Amniotic stem cell (primary cell): ENCODE measurements at regions not wholly inside any gene's neighbourhood (a gene's known extent, or its start where the extent isn't known, plus 50 kb on each side); places are given as distances from the start of the nearest gene placed in this dataset.

Experiments
- DNase-seq: peaks from one replicate; lab custom pipeline; 2025; lab: John Stamatoyannopoulos, UW

DNA sequence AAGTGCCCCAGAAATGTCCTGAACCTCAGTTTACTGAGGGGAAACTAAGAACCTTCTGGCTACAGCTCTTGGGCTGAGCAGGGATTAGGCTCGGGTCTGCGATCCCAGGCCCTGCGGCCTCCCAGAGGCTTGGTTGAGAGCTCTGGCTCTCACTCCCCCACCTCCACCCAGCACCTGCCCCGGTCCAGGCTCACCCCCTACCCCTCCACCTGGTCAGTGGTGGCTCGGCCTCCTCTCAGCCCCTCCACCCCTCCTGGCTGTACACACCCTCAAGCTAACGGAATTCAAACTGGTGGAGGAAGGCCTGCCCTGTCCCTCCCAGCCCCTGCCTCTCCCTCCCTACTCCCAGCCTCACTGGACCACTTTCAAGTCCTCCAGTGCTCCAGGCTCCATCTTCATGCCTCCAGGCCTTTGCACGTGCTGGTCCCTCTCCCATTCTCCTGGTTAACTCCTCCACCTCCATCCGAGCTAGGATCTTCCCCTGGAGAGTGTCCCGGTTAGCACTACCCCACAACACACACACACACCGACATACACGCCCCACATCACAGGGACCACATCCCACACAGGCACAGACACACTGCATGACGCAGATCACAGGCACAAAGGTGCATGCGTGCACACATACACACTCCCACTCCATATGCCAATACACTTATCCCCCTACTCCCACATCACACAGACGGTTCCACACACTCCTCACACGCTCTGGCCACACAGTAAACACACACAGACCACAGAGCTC is 130.9 kb downstream of the C9orf50 start:
- no peak for DNase-seq

DNA sequence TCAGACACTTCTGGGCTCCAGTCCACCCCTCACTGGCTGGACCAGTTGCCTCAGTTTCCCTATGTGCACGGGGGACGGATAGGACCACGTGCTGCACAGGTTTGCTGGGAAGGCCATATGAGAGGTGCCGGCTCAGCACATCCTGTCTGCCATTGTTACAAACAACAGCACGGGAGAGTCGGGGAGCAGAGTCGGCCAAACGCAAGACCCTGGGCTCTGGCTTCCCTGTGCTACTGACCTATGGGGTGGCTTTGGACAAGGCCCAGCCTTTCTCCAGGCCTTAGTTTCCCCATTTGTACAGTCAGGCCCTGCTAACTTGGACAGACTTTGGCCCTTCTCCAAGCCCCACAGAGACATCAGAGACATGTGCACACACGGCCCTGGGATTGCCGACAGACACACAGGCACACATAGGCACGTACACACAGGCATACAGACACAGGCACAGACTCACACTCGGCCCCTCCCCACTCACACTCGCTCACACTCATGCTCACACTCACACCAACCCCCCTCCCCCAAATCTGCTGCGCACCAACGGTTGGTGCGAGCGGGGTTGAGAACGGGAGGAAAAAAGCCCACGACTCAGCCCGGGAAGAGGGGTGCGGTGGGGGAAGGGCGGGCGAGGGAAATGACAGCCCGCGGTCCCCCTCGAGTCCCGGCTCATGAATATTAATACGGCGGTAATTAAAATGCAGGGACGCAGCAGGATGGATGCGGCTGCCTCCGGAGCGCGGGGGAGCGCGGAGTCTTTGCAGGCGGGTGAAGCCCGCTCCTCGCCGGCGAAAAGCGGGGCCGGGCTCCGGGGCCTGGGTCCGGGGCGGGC is 133.0 kb downstream of the C9orf50 start:
- no peak for DNase-seq

DNA sequence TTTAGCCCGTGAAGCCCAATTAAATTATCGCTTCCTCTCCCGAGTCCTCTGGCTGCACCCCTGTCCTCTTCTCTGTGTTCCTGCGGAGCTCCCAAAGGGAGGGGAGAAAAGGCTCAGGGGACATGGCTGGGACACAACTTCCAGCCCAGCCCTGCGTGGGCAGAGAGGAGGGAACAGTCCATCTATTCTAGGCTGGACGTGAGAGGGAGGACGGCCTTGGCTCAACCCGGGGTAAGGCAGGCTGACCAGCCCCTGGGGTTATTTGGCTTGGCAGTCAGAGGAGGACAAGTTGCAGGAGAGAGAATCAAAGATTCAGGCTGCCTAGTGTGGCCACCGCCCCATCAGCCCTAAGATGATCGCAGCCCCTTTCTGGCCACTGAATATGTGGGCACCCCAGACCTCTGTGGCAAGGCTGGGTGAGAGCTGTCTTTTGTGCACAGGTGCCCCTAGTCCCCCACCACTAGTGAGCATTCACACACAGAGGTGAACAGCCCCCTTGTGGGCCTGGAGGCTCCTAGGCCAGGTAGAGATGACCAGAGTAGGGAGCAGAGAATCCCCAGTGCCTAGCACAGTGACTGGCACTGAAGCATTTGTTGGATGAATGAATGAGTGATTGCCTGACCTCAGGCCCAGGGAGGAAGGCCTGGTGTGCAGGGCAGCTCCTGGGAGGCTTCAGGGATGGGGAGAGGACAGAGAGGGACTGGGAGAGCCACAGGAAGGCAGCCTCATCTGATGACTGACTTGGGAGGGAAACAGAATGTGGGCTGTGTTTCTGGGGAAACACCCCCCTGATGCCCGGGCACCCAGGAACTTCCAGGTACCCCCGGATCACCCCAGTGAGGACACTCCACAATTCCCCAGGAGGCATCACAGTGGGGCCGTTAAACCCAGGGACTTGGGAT is 133.9 kb downstream of the C9orf50 start:
- DNase-seq = no peak

DNA sequence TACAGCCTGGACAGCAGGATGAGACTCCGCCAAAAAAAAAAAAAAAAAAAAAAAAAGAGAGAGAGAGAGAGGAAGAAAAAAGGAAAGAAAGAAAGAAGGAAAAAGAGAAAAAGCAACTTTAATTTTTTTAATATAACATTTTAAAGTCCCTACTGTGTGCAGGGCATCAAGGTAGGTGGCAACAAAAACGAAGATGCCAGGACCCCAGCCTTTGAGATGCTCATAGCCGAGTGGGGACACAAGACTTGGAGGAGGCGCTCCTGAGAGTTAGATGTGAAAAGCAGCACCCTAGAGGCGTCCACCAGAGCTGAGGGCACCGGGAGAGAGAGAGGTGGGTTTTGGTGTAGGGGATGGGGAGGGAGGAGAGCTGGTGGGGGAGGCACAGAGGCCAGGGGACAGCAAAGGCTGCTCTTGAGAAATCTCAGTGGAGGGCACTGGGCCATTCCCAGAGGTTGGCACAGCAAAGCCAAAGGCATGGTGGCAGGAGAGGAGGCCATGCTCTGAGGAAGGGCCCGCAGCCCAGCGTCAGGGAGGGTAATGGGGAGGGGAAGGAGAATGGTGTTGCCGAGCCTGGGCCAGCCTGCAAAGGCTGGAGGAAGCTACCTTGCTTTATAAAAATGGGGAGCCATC is 135.6 kb downstream of the C9orf50 start:
- no peak for DNase-seq

DNA sequence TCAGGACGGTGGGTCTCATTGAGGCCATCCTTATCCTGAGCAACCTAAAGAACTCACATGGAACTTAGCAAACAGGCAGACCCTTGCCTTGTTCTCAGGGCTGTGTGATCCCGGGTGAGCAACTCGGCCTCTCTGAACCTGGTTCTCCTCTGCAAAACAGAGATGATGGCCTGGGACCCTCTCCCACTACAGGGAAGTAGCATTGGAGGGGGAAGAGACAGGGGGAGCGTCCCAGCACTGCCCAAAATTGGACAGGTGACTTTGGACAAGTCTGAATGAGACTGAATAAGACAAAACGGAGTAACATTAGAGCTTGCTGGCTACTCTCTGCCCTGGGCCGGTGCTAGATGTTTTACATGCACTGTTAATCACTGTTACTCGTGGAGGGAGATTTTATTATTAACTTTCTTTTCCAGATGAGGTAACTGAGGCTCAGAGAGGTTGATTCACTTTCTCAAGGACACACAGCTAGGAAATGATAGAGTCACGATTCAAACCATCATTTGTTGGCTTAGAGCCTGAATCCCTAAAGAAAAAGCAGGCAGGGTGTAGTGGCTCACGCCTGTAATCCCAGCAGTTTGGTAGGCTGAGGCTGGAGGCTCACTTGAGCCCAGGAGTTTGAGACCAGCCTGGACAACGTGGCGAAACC is 136.4 kb downstream of the C9orf50 start:
- no peak for DNase-seq

DNA sequence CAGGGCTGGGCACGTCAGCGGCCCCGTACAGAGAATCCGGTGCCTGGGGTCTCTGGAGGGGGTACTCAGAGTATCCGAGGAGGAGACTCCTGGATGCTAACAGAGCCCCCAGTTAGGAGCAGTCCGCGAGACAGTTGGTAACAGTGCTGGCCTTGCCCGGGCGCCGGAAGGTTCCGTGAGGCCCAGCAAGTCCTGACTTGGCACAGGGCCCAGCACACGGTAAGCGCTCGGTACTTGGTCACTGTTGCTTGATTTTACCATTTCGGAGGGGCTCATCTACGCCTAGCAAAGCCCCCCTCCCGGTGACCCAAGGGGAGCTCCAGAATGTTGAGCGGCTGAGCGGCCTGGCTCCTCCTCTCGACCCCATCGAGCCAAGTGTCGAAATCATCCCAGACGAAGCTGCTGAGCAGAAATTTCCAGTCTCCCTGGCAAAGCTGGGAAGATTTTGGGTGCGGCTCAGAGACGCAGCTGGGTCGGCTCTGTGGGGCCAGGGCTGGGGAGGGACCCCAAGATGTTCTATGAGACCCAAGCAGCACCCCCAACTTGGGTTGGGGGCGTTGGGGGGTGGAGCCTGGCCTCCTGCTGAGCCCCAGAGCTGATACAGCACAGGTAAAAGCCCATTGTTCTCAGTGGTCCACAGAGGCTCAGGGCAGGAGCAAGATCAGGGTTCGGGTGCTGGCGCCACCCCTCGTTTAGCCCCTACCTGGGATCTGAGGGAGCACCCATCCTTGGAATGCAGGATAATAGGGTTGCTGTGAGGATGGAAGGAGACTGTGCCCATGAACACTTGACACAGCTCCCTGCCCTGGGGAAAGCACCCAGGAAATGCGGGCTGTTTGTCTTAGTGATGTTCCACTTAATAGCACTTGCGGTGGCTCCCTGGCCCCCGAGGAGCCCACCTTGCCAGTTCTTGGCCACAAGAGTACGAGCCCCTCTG is 137.2 kb downstream of the C9orf50 start:
- DNase-seq = peak; percentile 95

DNA sequence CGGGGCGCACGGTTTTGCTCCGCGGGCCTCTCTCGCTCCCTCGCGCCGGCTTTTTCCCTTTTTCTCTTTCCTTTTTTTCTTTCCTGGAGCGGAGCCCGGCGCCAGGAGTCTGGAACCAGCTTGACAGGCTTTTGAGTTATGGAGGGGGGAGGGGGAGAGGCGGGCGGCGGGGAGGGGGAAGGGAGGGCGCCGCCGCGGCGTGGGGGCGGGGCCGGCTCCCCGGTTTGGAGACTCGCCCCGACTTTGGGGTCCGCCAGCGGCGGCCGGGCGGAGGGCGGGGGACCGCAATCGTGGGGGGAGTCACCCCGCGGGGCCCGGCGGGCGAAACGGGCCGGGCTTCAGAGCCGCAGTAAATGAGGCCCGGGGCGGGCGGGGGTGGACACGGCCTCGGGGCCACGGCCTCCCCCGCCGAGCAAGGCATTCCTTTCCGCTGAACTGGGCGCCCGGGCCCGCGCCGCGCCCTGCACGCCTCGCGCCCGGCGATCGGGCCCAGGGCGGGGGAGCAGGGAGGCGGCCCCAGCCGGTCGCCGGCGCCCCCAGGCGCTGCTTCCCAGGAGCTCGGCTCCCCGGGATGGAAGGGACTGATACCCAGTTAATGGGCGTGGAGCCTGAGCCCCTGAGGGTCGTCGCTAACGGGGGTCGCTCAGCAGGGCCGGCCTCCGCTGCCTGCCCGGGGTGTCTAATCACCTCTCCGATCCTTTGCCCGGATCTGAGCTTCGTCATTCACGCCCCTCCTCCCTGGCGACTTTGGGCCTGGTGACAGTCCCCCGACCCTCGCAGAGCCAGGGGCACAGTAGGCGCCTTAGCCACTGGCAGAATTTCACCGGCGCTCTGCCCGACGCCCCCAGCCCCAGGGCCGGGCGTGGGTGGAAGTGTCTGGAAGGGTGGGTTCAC is 138.1 kb downstream of the C9orf50 start:
- peak; percentile 80 for DNase-seq

DNA sequence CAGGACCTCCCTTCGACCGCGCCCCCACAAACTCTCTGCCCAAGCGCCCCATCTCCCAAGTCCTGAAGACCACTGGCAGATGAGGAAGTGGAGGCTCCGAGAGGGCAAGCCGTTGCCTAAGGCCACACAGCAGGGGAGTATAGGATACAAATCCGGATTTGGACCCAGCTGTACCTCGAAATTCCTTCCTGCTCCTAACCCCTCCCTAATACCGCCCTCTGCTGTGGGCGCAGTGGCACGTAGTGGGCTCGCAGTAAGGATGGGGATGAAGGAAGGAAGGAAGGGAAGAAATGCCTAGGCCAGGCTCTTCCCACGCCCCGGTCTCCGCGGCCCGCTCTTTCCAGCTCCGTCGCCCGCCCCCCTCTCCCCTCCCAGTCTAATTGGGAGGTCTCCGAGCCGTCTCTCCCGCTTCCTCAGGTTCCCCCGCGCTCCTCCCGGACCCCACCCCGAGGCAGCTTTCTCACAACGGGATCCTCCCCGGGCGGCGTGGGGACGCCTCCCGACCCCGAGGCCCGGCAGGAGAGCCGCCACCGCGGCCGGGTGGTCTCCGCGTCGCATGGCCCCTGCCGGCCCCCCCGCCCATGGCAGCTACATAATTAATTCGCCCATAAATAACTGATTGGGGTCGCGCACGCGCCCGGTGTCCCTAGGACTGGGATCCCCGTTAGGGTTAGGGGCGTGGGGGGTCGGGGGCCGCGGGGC is 138.9 kb downstream of the C9orf50 start:
- no peak for DNase-seq

DNA sequence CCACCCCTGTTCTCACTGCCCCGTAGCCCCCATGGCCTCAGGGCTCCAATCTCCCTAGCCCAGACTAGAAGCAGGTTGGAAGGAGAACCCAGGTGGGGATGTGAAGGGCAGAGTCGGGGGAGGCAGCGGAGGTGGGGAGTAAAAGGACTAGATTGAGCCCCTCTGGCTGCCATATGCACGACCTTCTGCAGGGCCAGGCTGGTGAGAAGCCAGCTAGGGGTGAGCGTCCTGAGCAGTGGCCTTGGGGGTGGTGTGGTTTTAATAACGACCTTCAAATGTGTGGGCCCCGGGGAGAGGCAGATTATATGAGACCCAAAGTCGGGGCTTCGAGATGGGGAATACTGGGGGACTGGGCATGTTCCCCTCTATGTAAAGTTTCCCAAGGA is 139.5 kb downstream of the C9orf50 start:
- no peak for DNase-seq

DNA sequence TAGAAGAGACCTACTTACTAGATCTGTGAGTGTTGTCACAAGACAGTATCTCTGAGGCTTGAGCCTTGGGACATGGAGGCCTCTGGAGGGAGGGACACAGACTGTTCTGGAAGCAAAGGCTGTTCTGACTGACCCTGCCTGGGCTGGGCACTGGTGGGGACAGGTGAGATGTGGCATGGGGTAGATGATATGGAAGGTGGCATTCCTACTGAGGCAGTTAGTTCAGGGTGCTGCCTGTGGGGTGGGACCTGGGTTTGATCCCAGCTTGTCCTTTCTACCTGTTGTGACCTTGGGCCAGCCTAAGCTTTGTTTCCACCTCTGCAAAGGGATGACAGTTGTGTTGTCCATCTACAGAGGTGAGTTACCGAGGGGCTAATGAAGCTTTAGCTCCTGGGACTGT is 140.2 kb downstream of the C9orf50 start:
- DNase-seq = no peak

DNA sequence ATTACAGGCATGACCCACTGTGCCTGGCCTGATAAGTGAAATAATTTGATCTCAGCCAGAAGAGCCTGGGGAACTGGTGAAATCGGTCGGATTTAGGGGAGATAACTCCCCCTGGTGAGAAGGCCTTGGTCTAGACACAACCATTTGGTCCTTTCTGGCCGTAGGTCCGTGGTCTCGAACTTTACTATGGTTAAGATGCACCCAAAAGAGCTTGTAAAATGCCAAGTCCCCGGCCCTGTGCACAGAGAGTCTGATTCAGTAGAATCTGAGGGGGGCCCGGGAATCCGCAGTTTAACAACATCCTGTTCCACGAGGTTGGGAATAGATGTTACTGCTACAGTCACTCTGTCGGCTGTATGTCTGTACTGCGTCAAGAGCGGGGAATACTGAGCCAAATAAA is 140.7 kb downstream of the C9orf50 start:
- DNase-seq = no peak

DNA sequence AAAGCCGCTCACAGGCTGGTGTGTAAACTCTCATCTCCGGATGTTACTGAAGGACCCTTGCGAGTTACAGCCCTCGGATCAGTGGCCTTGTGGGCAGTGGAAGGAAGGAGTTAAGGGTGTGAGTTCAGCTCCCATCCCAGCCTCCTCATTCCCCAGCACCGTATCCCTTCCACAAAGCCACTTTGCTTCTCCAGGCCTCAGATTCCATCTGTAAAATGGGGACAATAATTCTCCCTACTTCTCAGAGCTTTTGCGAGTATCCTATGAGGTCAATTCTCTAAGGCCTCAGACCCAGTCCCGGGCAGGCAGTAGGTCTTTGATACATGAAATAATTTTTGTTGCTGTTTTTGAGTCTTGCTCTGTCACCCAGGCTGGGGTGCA is 141.3 kb downstream of the C9orf50 start:
- DNase-seq = no peak

DNA sequence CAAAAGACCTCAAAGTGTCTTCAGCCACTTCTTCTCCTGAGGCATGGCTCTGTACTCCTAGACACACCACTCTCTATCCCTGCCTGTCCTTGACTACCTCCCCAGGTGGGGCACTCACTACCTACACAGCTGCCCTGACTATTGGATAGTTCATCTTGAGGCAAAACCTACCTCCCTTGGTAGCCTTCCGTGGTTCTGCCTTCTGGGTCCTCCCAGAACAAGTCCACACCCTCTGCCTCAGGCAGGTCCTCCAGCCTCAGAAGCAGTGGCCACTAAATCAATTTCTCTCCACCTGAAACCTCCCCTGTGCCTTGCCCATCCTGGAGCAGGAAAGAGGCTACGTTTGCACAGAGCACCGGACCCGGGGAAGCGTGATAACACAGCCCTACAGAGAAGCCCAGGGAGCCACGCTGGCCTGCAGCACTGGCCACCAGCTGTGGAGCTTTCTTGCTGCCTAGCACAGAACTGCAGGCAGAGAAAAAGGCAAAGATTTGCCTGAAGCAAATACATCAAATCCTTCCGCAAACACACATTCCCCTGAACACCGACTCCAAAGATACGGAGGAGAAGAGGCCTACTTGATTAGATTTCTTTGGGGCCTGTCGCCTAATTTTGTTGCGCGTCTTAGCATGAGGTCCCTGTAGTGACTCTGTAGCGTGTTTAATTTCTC is 141.8 kb downstream of the C9orf50 start:
- no peak for DNase-seq

DNA sequence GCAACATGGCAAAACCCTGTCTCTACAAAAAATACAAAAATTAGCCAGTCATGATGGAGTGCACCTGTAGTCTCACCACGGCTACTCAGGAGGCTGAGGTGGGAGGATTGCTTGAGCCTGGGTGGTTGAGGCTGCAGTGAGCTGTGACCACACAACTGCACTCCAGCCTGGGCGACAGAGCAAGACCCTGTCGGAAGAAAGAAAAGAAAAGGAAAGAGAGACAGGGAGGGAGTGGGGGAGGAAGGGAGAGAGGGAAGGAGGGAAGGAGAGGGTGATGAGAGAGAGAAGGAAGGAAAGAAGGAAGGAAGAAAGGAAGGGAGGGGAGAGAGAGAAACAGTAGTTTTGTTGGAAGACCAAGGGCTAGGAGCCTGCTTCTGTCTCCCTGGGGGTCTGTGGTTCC is 142.4 kb downstream of the C9orf50 start:
- no peak for DNase-seq

DNA sequence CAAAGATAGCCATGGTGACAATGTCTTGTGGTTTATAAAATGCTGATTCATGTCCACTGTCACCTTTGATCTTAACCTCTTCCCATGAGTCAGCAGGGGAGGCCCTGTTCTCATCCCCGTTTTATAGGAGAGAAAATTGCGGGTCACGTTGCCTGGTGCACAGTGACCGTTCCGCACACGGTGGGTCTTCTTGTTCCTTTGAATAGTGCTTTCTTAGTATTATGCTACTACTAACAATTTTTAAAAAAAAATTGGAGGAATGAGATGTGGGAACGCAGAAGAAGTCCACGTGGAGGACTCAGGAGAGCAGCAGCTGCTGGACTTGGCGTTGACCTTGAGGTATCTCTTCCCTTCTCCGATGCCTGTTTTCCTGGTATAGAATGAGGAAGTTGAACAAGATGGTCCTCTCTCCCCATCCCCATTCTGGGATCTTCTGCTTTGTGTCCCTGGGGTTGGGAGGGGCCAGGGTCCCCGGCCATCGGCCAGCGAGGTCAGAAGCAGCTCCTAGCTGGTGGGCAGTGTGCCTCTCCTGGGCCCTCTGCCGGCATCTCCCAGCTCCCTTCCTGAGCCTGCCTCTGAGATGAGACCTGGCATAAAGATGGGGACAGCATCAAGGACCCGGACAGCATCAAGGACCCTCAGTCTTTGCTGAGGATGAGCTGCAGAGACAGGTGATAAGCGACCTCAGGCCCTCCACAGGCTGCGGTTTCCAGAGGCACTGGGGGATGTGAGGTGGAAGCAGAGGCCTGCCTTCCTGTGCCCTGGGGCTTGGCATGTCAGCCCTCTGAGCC is 143.9 kb downstream of the C9orf50 start:
- DNase-seq = no peak

DNA sequence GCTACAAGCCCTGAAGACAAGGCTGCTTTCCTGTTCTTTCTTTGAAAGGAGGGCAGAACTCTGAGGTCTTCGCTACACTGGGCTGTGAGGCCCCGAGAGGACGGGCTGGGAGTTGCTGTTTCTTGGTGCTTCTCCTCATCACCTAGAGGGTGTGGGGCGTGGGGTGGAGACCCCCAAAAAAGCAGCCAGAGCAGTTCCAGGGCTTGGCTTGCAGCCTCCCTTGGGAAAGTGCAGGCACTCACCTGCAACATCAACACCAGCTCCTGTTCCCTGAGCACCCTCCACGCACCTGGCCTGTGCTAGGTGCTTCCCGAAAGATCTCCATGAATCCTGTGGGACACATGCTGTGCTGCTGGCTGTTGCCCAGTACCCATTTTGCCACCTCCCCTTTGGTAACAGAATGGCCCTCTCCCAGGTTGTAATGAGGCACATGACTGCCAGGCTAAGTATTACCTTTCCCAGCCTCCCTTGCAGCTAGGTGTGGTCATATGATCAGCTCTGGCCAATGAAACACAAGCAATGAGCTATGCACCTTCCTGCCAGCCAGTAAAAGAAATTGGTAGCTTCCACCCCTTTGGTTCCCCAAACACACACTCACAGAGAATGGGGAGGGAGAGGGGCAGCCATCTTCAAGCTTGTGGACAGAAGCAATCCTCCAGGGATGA is 146.0 kb downstream of the C9orf50 start:
- DNase-seq = no peak
